ENCODE measurements at regions not wholly inside any gene's neighbourhood (a gene's known extent, or its start where the extent isn't known, plus 50 kb on each side); places are given as distances from the start of the nearest gene placed in this dataset.

- DNase-seq, result no peak
These were observed 199.6 kb downstream of the MYCN start for GRCh38 chr2:16139663-16140615.

DNA sequence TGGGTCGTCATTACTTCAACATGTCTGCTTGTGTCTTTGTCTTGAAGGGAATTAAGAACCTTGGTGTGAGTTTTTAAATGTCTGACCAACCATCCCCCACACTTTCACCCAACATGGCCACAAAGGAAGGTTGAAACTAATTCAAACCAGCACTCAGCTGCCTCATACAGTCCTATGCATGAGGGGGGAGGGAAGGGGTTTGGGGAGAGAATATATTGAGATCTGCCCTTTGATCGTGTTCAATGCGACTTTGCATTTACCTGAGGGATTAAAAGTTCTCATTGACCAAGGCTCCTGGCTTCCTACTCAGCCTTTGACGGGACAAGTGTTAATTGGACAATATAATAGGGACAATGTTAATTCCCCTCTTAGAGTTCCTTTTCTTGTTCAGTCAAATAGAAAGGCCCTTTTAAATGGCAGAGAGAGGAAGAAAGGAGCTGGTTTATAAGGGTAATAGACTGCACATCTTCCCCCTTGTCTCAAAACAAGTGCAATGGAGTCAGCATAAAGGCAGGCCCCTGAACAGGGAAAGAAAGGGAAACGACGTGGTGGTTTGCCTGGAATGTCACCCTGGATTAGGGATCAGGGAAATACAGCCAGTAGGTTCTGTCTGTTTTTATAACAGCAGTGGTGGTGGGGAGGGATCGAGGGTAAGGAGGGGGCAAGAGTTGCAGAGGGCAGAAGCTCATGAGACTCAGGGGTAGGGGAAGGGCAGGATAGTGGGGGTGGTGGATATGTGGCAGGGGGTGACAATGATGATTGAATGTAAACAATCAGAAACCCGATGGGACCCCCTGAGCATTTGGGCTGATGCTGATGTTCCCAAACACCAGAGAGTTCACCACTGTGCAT is 198.7 kb downstream of the MYCN start:
- DNase-seq, result no peak

- no peak for DNase-seq
These were observed 196.9 kb downstream of the MYCN start for GRCh38 chr2:16137080-16137755.

- no peak for DNase-seq
These were observed 196.2 kb downstream of the MYCN start for GRCh38 chr2:16136461-16137035.

DNA sequence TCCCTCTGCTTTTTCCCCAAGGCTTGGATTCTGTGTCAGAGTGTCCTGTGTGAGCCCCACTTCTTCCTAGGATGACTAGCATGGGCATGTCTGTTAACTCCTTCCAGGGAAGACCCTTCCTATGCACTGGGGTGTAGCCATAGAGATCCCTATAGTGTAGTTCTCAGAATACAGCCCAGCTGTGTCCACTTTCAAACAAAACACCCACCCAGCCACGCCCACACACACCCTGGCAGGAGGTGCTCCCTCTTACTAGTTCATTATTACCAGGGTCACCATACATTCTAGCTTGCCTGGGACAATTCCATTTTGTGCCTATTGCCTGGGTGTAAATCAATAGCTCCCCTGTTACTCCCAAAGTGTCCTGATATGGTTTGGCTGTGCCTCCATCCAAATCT is 195.6 kb downstream of the MYCN start:
- no peak for DNase-seq

DNA sequence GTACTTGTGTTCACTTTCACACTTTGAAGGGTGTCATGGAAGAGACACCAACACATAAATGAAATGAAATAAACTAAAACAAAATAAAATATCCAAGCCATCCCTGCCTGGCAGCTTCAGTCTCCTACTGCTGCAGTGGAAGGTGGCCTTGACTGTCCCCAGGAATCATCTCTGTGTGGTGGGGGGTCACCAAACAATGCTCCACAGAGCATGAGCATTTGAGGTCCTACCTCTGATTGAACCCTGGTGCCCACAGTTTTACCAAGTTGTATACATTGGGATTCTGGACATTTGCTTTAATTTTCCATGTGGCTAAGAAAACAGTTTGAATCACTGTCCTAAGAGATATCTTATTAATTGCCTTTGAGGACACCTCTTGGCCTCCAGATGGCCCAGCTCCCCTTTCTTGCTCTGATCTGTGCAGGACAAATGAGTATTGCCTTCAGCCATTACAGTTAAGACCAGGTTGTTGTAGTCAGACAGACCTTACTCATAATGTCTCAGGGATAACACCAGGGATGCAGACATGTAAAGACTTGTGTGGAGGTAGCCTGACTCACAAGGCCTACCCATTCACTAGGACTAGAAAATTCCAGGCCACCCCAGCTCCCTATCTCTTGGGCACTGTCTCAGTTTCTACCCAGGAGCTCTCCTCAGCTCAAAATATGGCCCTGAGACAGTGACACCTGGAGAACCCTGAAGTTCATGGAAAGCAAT is 195.0 kb downstream of the MYCN start:
- no peak for DNase-seq

DNA sequence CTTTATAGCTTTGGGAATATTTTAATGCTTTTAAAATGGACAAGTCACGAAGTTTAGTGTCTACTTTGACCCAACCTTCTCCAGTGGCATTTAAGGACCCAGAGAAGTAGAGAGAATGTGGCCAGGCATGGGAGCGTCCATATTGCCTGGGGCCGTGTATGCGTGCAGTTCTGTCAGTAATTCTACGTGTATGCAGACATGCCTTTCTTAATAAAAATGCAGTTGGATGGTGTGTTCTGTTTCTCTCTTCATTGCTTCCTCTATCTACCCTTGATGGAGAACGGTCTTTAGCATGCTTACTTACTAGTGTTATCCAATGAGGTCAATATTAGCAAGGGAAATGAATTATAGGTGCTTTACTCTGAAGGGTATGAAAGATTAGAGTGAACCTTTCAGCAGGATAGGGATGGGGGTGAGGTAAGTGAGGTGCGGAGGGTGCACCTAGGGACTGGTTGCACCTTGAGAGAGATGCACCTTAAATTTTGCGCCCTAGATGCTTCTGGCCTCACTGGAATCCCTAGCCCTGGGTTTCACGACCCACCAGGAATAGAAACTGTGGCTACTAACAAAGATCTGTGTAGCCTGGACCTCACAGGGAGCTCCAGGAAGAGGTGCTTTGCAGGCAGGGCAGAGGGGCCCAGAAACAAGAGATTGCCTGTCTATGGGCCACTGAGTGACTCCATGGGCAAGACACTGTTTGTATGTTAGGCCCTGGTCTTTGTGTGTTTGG is 194.3 kb downstream of the MYCN start:
- no peak for DNase-seq

- DNase-seq, result no peak
These were observed 190.6 kb downstream of the MYCN start for GRCh38 chr2:16130906-16131400.

GRCh38 chr2:16130541-16130880 is 190.2 kb downstream of the MYCN start:
- DNase-seq, result no peak

DNA sequence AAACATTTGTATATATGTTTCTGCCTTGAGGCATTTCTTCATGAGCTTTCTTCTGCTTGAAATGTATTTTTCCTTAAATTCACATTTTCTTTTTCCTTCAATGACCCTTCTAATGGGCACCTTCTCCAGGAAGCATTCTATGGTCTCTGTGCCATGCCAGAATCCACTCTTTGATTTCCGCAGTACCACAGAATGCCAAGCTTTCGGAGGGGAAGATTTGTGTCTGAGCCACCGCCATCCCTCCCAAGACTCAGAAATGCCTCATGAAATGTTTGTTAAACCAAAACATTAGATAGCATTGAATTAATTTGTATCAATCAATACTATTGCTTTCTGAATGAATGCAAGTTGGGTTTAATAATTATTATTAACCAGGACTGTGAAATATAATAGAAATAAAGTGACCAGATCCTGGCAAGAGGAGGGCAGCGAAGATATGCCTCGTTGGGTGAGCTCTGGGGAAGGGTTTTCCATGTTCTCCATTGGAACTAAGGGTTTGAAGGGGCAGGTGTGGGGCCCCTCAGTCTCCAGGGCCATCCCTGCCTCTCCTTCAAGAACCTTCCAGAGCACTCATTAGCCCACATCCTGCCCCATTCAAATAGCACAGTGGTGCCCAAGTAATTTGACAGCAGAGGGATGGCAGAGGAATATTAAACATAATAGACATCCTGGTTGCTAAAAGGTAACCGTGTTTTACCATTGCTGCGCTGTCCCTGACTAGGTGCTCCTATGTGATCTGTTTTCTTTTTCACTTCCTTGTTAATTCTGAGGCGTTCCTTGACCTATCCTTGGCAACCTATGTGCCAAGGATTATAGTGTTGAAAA is 189.6 kb downstream of the MYCN start:
- no peak for DNase-seq

DNA sequence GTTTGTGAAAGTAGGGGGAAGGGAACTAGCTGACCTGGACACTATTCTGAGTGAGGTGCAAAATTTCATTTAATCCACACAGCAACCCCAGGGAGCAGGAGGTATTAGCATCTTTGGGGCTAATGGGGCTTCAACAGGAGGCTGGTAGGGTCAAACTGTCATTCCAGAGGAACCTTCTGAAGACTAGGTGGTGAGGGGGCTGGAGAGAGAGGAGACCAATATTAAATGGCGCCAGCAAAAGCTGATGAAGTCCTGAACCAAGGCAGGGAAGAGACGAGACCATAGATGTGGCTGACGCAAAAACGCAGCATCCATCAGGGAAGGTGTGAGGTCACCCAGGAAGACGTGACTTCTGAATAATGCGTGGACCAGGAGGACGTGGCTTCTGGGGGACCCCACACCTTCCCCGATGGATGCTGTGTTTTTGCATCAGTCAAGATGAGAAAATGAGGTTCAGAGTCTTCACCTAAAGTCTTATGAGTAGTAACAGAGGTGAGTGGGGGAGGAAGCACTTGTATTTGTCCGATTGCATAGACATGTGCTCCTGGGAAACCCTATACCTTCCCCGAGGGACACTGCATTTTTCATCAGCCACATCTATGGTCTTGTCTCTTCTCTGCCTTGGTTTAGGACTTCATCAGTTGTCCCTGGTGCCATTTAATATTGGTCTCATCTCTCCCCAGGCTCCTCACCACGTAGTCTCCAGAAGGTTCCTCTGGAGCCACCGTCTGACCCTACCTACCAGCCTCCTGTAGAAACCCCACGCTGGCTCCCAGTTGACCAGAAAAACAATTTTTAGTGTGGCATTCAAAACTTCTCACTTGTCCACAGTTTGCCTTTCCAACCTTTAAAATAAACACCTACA is 188.6 kb downstream of the MYCN start:
- DNase-seq, result no peak

DNA sequence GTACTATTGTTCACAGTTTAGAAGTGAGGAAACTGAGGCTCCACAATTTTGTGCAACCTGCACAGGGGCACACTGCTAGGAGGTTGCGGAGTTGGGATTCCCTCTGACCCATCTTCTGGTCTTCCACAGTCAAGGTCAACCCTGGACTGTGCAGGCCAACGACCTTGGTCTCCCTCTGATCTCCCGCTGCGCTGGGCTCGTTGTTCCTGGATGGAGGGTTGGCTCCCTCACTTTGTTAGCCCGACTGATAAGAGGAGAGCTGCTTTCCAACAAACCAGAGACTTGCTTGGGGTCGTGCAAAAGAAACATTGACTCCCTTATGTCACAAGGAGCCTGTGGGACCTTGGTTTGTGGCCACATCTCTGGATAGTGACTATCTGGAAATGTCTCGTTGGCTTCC is 187.6 kb downstream of the MYCN start:
- no peak for DNase-seq

DNA sequence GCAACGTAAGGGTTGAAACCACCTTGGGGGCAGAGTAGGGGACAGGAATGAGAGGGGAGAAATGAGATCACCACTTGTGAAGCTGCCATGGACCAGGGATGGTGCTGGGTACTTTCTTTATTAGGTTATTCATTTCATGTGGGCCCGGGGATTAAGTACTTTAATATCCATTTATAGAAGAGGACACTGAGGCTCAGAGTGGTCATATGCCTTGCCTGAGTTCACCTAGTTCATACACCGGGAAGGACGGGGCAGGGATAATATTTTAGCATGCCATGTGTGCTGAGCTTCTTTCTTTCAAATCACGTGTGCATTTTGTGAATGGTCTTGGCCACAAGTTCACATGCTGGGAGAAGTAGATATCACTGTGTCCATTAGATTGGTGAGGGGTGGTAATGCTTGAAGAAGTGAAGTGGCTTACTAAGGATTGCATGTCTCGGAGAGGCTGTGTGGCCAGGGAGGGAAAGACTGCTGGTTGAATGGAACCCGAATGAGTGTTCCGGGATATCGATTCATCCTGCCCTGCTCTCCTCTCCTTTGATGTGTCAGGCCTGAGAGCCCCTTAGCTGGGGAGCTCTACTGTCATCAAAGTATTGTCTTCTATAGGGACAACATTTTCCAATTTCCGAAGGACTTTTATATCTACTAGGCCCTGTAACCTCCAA is 187.1 kb downstream of the MYCN start:
- no peak for DNase-seq

- no peak for DNase-seq
These were observed 186.3 kb downstream of the MYCN start for GRCh38 chr2:16126517-16127275.

GRCh38 chr2:16125614-16126516 is 185.5 kb downstream of the MYCN start:
- no peak for DNase-seq

DNA sequence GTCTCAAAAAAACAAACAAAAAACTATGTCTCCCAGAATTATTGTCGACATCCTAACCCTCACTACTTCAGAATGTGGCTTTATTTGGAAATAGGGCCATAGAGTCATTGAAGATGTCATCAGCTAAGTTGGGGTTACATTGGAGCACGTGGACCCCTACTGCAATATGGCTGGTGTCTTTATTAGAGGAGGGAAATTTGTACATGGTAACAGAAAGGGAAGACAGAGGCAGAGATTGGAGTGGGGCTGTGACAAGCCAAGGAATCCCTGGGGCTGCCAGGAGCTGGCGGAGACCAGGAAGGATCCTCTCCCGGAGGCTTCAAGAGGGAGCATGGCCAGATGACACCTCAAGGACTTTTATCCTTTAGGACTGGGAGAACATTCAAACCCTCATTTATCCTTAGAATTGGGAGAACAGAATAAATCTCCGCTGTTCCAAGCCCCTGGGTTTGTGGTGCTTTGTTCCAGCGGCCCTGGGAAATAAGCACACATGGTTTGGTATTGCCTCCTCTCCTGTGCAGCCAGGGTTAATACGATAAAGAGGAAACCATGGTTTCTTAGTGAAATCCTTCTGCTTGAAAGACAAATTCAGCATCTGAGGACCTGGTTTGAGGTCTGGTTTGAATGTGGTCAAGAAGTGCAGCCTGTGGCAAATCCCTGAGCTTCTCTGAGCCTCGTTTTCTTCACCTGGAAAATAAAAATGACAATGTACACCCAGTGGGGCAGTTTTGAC is 184.7 kb downstream of the MYCN start:
- DNase-seq, result no peak
